Activated effector memory CD4-positive, alpha-beta T cell treated with anti-CD3 and anti-CD28 coated beads, Interleukin-2, amount 50 U/mL, for 16 hours (primary cell): ENCODE measurements at regions not wholly inside any gene's neighbourhood (a gene's known extent, or its start where the extent isn't known, plus 50 kb on each side); places are given as distances from the start of the nearest gene placed in this dataset.
"Not testable (repeated sequence)": the region's sequence is repeated elsewhere in the genome, so short reads cannot be mapped to it uniquely, and the experiment has no call there.

Experiments used
- DNase-seq: peaks from one replicate; pipeline ENCODE4 v3.0.0-alpha.2; 2020

DNA sequence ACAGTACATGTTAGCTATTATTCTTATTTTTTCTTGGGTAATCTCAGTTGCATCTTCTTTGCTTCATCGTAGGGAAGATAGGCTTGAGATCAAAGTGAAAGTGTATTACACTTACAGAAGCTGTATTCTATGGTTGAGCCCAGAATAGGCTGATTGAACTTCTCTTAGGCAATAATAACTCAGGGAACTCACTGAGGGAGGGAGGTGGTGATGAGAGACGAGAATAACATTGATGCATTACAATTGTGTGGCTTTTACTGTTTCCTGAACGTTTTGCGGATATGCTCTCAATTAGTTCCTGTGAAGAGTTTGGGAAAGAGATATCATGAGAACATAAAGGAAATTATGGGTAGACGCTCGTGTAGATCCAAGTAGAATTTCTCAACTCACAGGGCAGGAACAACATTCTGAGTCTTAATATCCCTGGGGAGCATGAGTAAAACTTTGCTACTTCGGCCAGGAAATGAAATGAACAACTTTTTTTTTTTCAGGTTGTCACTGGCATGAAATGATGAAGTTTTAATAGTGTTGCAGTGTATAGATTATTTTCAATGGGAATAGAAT lies 302.2 kb downstream of the TUSC7 start:
- DNase-seq: no peak

DNA sequence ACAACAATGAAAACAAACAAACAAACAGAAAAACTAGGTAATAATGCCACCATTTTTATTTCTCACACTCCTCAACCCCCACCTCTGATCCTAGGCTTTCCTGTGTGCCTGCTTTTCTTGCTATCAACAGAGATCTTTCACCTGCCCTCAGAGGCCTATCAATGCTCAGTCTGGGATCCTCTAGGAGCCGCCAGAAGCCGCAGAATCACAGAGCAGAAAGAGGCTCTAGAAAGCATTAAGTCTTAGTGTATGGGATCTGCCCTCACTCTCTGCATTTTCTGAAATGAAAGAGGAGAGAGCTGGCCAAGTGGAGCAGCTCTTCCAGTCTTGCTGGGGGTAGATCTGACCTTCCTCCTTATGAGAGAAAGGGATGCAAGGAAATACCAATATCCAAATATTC lies 306.8 kb downstream of the TUSC7 start:
- DNase-seq: no peak

DNA sequence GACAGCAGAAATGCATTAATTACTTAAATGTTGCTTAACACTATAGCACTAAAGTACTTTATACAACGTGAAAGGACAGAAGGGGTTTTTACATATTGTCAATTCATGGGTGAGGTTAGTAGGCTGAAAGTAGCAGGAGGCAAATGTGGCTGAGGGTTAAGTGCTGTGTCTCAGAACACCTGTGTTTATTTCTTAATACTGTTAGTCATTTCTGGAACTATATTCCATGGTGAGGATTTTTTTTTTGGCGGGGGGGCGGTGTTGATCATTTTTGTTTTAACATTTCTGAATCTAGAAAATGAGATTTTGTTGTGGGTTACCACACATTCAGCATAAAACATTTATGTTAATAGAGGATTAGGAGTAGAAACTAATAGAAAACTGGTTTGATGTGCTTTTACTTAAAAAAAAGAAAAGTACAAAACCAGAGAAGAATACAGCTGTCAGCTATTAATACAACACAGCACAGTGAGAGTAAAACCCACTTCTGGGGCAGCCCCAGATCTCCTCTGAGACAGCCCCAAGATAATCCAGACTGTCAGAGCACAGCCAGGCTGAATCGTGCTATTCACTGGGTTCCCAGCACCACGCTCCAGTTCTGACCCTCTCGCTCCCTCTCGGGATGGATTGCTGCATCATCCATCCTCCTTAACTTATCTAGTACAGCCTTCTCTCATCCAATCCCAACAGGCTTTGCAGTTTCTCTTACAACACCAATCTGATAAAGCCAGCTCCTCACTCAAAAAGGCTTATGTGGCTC lies 307.7 kb downstream of the TUSC7 start:
- no peak for DNase-seq

DNA sequence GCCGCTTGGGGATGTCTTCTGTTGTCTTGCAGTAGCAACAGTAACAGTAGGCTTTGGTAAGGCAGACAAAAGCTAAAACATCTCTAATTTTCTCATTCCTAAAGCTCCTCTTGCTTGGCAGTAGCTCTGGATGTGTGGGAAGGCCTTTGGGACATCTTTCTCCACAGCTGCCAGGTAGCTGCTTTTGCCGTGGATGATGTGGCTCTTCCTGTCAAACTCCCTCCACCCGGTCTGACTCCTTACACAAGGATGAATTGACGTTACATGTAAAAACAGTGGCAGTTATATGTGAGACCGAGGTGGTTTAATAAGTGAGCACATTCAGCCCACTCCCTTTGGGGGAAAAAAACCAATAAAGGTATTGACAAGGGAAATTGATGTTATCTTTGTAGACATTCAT lies 309.1 kb downstream of the TUSC7 start:
- no peak for DNase-seq

DNA sequence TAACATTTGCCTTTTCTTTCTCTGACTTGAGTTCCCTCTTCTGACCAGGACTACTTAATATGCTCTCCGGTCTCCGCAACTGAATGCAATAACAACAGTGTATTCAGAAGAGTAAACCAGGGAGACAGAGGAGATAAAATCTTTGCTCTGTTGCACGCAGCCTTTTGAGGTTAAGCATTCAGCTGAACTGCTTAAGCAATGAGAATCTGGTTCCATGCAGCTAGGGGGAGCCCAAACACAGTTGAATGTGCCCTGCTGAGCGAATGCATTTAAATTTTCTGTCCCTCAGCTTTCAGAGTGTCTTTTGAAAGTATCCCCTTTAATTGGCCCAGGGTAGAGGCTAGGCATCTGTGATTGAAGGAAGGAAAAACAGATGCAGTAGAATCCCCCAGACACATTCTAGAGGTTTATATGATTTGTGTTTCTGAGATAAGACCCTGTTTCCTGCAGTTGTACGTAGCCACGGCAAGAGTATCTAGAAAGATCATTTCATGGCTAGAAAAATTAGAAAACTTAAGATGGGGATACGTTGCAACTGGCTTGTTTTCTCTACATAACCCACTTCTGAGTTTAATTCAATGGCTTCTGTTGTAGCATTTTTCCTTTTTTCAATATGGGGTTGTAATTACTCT lies 309.6 kb downstream of the TUSC7 start:
- DNase-seq: no peak

DNA sequence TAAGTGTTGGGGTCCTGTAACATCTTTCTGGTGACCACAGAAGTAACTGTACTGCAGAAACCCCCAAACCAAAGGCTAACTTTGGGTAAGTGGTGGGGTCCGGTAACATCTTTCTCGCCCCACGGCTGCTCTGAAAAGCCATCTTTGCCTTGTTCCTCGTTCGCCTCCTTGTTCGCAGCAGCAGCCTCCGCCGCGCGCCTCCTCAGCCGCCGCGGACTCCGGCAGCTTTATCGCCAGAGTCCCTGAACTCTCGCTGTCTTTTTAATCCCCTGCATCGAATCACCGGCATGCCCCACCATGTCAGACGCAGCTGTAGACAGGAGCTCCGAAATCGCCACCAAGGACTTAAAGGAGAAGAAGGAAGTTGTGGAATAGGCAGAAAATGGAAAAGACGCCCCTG lies 316.8 kb downstream of the TUSC7 start:
- DNase-seq: no peak

DNA sequence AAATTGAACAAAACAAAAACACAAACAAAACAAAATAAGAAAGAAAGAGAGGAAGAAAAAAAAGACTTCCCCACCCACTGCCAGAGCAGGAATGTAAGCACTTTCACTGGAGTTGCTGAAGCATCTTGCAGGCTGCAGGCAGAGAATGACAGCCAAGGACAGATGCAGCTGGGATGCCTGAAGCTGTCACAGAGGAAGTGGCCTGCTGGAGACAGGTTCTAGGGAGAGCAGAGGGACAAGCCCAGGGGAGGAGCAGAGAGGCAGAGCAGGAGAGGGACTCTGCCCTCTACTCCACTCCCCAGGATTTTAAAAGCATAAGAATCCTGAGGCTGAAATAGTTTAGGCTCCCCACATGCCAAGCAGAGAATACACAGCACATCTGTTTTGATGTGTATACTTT lies 326.2 kb downstream of the TUSC7 start:
- no peak for DNase-seq

DNA sequence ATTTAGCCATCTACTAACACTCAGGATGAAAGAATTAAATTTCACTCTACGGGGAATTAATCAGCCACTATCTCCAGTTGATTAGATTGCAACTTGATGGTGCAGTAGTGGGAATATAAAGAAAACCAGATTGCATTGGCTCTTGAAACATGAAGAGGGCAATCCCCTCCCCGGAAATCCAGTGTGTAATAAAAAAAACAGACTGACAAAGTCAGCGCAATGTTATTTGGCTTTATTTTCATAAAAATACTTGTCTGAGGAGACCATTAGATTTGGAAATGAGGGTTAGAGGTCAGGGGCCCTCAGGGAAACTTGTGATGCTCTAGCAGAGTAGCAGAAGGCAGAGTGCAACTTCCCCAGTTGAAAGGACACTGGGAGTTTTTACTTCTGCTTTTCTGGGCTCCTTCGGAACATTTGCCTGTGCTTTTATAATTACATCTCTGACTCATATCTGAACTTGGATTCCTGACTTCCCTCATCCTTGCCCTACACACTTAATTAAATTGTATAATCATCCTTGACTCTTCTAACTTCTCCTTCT lies 326.8 kb downstream of the TUSC7 start:
- DNase-seq: no peak

DNA sequence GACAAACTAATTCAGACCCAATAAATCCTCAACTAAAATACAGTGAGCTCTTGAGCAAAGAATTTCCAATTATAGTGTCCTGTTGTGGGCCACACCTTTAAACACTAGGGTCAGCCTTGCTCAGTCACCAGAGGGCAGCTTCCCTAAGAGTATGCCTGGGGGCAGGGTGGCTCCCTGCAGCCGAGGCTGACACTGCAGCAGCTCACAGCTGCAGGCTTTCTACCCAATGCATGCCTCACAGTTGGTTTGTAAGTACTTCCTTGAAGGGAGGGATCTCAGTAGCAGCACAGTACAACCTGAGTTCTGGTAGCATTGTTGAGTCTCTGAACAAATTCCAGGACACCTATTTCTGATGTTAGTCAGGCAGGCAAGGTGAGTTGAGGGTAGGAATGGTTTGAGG lies 335.6 kb downstream of the TUSC7 start:
- DNase-seq: no peak

DNA sequence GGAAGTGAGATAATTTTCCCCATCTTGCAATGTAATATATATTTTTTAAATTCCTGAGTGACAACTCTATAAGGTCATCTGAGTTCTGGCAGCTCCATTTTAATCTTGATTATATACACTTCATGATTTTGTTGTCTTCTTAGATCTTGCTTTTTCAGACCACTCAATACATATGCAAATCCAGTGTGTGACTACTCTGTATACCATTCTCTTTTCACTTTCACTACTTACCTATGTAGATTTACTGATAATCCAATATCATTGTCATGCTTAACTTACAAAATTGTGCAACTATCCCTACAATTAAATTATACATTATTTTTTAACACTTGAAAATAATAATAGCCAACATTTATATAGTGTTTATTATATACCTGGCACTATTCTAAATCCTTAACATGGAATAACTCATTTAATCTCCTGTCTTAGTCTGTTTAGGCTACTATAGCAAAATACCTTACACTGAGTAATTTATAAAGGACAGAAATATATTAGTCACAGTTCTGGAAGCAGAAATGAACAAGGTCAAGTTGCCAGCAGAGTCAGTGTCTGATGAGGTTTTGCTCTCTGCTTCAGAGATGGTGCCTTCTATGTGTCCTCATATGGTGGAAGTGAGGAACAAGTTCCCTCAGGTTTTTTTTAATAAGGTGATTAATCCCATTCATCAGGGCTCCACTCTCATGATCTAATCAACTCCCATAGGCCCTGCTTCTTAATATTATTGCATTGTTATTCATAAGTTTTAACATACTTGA lies 338.5 kb downstream of the TUSC7 start:
- no peak for DNase-seq

DNA sequence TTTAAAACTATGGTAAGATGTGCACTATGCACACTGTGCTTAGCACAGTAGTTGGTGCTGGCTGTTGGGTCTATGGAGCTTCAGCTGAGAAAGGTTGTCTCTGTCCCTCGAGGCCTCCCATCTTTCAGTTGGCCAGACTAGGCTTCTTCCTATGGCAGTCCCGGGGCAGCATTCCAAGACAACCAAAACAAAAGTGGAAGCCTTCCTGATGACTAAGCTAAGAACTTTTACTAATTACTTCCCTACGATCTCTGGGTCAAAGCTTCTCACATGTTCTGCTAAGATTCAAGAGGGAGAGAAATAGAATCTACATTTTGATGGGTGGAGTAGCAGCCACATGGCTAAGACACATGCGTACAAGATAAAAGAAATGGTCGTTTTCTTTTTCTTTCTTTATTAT lies 342.8 kb downstream of the TUSC7 start:
- no peak for DNase-seq

DNA sequence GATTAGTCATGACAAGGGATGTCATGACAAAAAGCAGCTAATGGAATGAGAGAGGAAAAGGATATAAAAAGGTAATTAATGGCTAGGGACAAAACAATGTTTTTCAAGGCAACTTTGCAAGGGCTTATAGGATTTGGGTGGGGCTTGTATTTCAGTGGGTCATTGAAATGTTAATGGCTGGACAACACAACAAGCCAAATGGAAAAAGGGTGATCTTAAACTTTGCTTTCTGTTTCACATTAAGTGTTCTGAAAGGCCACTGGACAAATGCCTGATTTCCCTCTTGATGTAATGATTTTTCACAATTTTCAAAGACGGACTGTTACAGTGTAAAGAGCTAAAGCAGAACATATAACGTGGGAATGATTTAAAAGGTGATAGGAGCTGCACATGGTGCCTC lies 345.0 kb downstream of the TUSC7 start:
- no peak for DNase-seq

DNA sequence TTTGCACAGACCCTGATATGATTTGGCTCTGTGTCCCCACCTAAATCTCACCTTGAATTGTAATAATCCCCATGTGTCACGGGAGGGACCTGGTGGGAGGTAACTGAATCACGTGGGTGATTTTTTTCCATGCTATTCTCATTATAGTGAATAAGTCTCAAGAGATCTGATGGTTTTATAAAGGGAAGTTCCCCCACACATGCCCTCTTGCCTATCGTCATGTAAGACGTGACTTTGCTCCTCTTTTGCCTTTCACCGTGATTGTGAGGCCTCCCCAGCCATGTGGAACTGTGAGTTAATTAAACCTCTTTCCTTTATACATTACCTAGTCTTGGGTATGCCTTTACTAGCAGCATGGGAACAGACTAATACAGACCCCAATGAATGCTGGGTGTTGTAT lies 347.4 kb downstream of the TUSC7 start:
- DNase-seq: not testable (repeated sequence)

DNA sequence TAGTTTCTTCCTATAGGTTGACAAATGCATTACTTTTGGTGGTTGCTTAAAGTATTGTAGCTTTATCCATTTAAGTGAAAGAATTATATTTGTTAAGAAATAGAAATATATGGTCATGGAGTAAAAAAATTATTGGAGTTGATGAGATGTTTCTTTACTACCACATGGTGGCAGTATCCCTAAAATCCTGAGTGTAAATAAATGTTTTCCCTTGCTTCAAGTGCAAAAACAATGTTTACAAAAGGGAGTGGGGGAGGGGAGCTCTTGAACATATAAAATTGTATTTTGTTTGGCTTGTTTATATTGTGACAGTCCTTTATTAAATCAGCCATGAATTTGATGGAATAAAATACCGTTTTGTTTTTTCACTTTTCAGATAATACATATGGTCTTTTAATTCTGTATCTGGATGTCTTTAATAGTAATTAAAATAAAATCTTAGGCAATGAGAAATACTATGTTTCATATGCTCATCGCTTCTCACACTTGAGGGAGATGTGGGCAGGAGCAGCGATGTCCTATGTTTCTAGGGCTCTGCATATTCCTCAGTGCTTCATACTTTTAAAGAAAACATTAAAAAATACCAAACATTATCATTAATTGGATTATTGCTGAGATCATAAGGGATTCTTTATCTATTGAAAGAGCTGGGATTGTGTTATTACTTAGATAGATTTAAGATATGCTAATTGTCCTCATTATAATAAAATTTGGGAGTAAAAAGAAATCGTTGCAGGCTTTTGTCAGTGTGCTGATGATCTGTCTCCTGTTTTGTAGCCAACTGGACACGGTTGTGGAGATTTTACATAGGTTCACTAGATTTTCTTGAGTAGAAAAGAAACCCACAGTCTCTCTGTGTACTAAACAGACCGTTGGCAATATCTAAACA lies 349.7 kb downstream of the TUSC7 start:
- no peak for DNase-seq

DNA sequence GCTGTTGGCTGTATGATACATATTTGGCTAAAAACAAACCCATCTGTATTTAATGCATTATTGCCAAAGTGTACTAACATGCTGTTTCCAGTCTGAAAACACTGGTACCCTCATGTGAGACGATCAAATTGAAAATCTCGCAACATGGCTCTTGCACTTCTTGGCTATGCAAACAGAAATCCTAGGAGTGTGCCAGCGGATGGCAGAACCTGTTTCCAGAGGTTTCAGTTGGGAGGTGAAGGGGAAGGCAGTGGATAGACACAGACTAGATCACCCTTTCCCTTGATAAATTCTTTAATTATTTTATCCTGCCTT lies 350.3 kb downstream of the TUSC7 start:
- DNase-seq: no peak

DNA sequence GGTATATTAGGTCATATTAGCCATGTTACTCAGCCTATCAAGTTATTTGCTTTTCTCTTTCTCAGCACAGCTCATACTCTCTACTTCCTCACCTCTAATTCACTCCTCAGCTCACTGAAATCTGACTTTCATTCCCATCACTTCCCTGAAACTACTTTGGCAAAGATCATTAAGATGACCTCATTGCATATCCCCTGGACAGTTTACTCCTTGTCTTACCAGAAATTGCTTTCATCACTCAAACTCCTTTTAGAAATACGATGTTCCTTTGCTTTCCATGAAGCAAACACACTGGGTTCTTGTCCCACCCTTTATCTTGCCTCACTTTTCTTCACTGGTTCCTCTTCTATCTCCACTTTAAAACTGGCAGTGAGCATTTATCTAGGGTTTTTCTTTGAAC lies 354.4 kb downstream of the TUSC7 start:
- DNase-seq: no peak

DNA sequence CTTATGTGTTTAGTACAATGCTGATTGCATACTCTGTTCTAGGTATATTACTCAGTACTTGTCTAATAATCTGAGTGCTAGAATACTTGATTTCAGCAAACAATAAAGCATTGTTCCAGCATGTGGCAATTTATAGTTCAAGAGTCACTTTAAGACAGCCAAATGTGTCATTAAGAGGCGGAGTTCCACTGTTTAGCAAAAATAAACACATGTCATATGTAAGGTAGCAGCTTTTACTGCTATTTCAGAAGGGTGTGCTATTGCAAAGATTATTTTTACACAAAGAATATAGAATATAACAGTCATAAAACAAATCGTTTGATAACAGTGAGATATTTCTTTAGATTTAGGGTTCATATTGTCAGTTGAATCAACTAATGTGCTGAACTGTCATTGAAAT lies 358.7 kb downstream of the TUSC7 start:
- DNase-seq: no peak

DNA sequence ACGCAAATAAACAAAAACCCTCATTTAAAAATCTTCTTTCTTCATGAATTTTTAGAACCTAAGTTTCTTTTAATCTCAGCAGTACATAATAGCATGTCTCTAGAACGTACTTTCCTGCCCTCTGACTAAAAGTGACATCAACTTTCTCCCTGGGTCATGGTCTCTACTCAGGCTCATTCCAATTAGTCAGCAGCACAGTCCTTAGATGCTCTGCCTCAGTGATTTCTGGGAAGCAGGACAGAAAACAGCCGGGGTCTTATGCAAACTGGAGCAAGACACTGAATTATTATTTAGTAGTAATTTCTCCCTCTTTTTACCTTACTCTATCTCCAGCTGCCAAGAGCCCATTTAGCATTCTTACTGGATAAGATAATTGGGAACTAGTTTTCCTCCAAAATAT lies 365.2 kb downstream of the TUSC7 start:
- DNase-seq: no peak

DNA sequence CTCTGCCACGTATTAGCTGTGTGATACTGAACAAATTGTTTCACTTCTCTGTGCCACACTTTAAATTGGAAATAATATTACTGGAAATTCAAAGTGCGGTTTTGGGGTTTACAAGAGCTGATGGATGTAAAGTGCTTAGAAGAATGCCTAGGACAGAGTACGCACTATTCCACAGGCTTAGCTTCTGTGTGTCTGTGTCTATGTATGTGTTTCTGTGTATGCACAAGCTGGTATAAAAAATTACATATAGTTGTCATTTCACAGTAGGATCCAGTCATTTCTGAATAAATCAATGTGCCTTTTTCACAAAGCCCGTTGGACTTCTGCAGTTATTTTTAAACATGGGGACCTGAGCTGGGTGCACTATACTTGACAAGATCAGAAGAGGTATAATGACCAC lies 370.4 kb downstream of the TUSC7 start:
- no peak for DNase-seq

DNA sequence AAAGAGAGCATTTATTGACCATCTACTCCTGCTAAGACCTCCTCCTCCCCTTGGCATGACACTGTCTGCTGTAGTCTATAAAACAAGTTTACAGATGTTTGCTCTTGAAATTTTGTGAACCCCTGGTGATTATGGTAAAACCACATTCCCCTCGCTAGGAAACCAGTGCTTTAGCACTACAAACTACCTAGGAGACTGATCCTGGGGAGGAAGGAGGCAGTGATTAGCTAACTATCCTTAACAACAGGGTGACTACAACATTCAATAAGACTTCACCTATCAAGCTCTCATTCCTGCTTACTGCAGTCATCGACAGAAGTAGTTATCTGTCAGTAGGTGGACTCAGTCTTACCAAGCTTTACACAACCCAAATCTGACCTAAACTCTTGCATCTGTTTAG lies 371.3 kb downstream of the TUSC7 start:
- DNase-seq: no peak

DNA sequence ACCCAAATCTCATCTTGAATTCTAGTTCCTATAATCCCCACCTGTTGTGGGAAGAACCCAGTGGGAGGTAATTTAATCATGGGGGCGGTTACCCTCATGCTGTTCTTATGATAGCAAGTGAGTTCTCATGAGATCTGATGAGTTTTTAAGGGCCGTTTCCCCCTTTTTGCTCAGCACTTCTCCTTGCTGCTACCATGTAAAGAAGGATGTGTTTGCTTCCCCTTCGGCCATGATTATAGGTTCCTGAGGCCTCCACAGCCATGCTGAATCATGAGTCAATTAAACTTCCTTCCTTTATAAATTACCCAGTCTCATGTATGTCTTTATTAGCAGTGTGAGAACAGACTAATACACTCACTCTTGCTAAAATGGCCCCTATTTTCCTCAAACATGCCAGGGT lies 374.7 kb downstream of the TUSC7 start:
- DNase-seq: no peak

DNA sequence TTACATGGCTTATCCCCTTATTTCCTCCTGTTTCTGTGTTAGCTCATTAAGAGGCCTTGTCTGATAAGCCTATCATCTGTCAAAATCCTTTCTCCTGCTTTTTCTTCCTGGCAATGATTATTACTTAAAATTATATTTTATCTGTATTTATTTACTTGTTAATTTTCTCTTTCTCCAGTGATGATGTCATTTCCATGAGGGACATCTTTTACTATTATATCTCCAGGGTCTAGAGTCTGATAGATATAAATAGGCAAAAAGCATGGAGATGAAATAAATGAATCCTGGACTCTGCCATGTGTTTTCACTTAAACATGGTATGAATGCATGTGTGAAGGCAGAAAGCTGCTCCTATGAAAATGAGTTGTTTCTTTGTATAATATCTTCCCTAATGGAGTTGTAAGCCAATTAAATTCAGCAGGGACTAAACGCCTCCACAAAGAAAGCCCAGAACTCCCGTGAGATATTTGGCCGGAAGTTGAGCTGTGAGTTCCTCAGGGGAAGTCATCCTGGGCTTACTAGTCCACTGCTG lies 375.2 kb downstream of the TUSC7 start:
- DNase-seq: no peak

DNA sequence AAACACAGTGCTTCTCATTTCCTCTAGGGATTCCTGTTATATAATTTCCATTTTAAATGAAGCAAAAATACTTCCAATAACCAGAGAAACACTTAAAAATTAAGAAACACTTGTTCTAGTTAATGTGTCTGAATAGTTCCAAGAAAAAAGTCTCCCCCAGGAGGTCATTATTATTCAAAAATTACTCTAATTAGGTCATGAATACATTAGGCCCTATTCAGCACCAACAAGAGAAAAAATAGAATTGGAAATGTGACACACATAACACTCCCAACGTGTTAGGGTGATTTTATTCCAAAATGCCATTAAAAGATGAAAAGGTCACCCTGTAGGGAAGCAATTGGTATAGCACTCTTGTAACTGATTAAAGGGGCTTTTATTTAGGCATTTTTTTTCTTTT lies 382.1 kb downstream of the TUSC7 start:
- no peak for DNase-seq
